ENCODE measurements at regions not wholly inside any gene's neighbourhood (a gene's known extent, or its start where the extent isn't known, plus 50 kb on each side); places are given as distances from the start of the nearest gene placed in this dataset.

GRCh38 chr3:62926494-62926893 lies 51.3 kb upstream of the CADPS start:
- POLR2A ChIA-PET, result no interaction called here
- CTCF ChIA-PET, result interaction anchor here (0.7 to 1.0 kb wide), 2 partner anchors 196 to 636 kb away, joined by 3 read pairs; no protein-coding TSS in a partner anchor
- Mint-ChIP-seq H3K4me1 (ENCODE audit: insufficient read depth, unreplicated experiment) (peaks cover 16% of the 10 kb centered on the region), H3K27ac (ENCODE audit: low read depth, unreplicated experiment) (no peak overlapping the region), H3K27me3 (ENCODE audit: insufficient read depth, unreplicated experiment) (peaks cover 75% of the 10 kb centered on the region), H3K4me3 (ENCODE audit: unreplicated experiment) (no peak overlapping the region), H3K9me3 (ENCODE audit: unreplicated experiment) (no peaks in the 10 kb centered on the region), H3K36me3 (ENCODE audit: insufficient read depth, unreplicated experiment) (no peaks in the 10 kb centered on the region)
- TF ChIP-seq, protein P1, sequence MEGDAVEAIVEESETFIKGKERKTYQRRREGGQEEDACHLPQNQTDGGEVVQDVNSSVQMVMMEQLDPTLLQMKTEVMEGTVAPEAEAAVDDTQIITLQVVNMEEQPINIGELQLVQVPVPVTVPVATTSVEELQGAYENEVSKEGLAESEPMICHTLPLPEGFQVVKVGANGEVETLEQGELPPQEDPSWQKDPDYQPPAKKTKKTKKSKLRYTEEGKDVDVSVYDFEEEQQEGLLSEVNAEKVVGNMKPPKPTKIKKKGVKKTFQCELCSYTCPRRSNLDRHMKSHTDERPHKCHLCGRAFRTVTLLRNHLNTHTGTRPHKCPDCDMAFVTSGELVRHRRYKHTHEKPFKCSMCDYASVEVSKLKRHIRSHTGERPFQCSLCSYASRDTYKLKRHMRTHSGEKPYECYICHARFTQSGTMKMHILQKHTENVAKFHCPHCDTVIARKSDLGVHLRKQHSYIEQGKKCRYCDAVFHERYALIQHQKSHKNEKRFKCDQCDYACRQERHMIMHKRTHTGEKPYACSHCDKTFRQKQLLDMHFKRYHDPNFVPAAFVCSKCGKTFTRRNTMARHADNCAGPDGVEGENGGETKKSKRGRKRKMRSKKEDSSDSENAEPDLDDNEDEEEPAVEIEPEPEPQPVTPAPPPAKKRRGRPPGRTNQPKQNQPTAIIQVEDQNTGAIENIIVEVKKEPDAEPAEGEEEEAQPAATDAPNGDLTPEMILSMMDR (IDR thresholded peaks at IDR 0.05; ENCODE audit: unreplicated experiment), result no peak
- no peak for DNase-seq (ENCODE audit: unreplicated experiment)
- intact Hi-C loops (cut with micrococcal nuclease), result no loop called here
- no TSS peak for BruUV-seq (replicated peaks)

DNA sequence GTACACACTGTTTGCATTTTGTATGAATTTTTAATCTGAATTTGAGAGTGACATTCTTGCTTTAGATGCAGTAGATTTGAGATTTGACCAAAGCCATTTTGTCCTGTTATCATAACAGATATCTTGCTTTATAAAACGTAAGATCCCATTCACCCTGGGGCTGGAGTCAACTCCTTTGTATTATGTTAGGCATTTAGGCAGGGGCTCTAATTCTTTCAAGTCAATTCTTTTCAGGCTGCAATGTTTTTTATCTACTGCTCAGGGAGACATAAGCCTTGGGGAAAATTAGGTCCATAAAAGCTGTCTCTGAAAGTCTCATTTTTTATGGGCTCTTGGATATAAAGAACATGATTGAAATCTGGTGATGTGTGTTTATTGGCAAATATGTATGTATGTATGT lies 53.0 kb upstream of the CADPS start:
- ChIA-PET CTCF (no interaction called here), POLR2A (no interaction called here)
- BruUV-seq (replicated peaks), result no TSS peak
- H3K4me1 Mint-ChIP-seq (ENCODE audit: insufficient read depth, unreplicated experiment), result peaks cover 7% of the 10 kb centered on the region
- TF ChIP-seq, protein P1 (IDR thresholded peaks at IDR 0.05; ENCODE audit: unreplicated experiment), result no peak
- no peak overlapping the region for H3K27ac Mint-ChIP-seq (ENCODE audit: low read depth, unreplicated experiment)
- intact Hi-C loops (cut with micrococcal nuclease), result no loop called here
- no peak overlapping the region for H3K4me3 Mint-ChIP-seq (ENCODE audit: unreplicated experiment)
- peaks cover 85% of the 10 kb centered on the region for H3K27me3 Mint-ChIP-seq (ENCODE audit: insufficient read depth, unreplicated experiment)
- H3K36me3 Mint-ChIP-seq (ENCODE audit: insufficient read depth, unreplicated experiment), result no peaks in the 10 kb centered on the region
- H3K9me3 Mint-ChIP-seq (ENCODE audit: unreplicated experiment), result no peaks in the 10 kb centered on the region
- DNase-seq (ENCODE audit: unreplicated experiment), result no peak

- Mint-ChIP-seq H3K4me1 (ENCODE audit: insufficient read depth, unreplicated experiment) (peaks cover 2% of the 10 kb centered on the region), H3K27me3 (ENCODE audit: insufficient read depth, unreplicated experiment) (peaks cover 79% of the 10 kb centered on the region), H3K27ac (ENCODE audit: low read depth, unreplicated experiment) (no peak overlapping the region), H3K36me3 (ENCODE audit: insufficient read depth, unreplicated experiment) (no peaks in the 10 kb centered on the region), H3K4me3 (ENCODE audit: unreplicated experiment) (no peak overlapping the region), H3K9me3 (ENCODE audit: unreplicated experiment) (no peaks in the 10 kb centered on the region)
- DNase-seq (ENCODE audit: unreplicated experiment), result no peak
- CTCF ChIA-PET, result no interaction called here
- intact Hi-C loops (cut with micrococcal nuclease), result no loop called here
- POLR2A ChIA-PET, result no interaction called here
- TF ChIP-seq, protein P1 (IDR thresholded peaks at IDR 0.05; ENCODE audit: unreplicated experiment), result no peak
- no TSS peak for BruUV-seq (replicated peaks)
Observed at GRCh38 chr3:62929771-62930170, 54.6 kb upstream of the CADPS start.

- peaks cover 11% of the 10 kb centered on the region for H3K4me1 Mint-ChIP-seq (ENCODE audit: insufficient read depth, unreplicated experiment)
- no peak overlapping the region for H3K4me3 Mint-ChIP-seq (ENCODE audit: unreplicated experiment)
- TF ChIP-seq, protein P1 (IDR thresholded peaks at IDR 0.05; ENCODE audit: unreplicated experiment), result no peak
Observed at GRCh38 chr3:62935793-62936192, 60.6 kb upstream of the CADPS start.

More at GRCh38 chr3:62935793-62936192, 60.6 kb upstream of the CADPS start:
- intact Hi-C loops (cut with micrococcal nuclease), result no loop called here
- peaks cover 46% of the 10 kb centered on the region for H3K27me3 Mint-ChIP-seq (ENCODE audit: insufficient read depth, unreplicated experiment)
- ChIA-PET CTCF (no interaction called here), POLR2A (no interaction called here)
- no peak overlapping the region for H3K27ac Mint-ChIP-seq (ENCODE audit: low read depth, unreplicated experiment)
- peaks cover 6% of the 10 kb centered on the region for H3K36me3 Mint-ChIP-seq (ENCODE audit: insufficient read depth, unreplicated experiment)
- DNase-seq (ENCODE audit: unreplicated experiment), result no peak
- no TSS peak for BruUV-seq (replicated peaks)
- peaks cover 9% of the 10 kb centered on the region for H3K9me3 Mint-ChIP-seq (ENCODE audit: unreplicated experiment)
